GM18868 (cell line): ENCODE measurements at regions not wholly inside any gene's neighbourhood (a gene's known extent, or its start where the extent isn't known, plus 50 kb on each side); places are given as distances from the start of the nearest gene placed in this dataset.

Source experiments
- ATAC-seq: cut with Tn5 transposase; IDR thresholded peaks from one replicate; pipeline ENCODE4 v1.9.1; 2021; ENCODE audit warnings: mild to moderate bottlenecking, moderate library complexity; ENCODE audit not compliant: unreplicated experiment

DNA sequence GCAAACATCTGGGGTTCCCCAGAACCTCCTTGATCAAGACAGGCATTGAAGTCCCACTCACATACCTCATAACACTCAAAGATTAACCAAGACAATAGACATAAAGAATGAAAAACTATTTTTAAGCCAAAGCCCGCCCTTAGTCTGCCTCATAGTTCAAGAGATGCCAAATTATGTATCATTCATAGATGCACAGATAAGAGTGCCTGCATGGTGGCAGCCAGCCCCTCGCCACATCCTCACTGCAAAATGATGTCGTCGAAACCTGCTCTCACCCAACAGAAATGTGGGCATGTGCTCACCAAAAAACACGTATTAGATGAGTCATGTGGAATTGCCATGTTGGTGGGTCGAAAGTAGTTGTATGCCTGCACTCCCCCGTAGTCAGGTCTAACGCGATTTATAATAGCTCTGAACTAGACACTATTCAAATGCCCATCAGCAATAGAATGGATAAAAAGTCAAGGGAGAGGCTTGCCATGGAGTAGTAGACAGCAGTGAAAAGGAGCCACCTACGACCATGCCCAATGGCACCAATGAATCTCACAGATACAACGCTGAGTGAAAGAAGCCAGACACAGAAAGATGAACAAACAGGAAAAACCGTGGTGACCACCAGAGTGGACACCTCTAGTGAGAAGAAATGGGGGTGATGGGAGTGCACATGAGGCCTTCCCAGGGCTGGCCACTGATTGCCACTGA lies 64.8 kb downstream of the C16orf95 start:
- ATAC-seq: no peak
